ENCODE measurements at regions not wholly inside any gene's neighbourhood (a gene's known extent, or its start where the extent isn't known, plus 50 kb on each side); places are given as distances from the start of the nearest gene placed in this dataset.

DNA sequence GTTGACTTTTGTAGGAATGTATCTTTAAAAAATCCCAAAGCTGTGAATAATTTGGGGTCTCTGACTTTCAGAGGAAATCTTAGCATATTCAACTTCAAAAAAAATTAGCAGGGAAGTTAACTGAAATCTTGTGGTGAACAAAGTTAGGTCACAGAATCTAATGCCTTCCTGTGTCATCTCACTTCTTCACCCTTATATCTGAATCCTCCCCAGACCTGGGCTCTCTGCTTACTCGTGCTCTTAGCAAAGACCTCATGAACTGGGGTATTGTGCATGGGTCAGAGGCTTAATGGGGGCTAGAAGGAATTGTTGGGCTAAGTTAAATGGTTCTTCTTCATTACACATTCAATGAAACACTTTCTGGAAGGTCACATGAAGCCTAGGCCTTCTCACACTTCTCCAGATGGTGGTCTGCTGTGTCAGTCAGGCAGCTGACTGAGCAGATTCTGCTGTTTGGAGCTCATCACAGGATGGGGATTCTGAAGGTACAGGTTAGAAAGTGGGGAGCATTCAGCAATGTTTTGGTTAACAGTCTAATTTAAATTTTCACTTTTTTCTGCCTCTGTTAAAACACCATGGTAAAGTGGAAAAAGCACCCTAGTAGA, 131.3 kb downstream of the SUCLG1 start:
- no peak overlapping the region for H3K4me2 ChIP-seq (ENCODE audit: low read length)
- no peaks in the 10 kb centered on the region for H3K4me1 ChIP-seq (ENCODE audit: insufficient read depth, low read length, severe bottlenecking)
- H2AFZ ChIP-seq (ENCODE audit: low read length) = no peak overlapping the region
- no peaks in the 10 kb centered on the region for H3K9me3 ChIP-seq (ENCODE audit: low read length)
- H3K27me3 ChIP-seq (ENCODE audit: insufficient read depth, low read length) = no peaks in the 10 kb centered on the region
- no peaks in the 10 kb centered on the region for H3K79me2 ChIP-seq (ENCODE audit: insufficient read depth, low read length)
- H4K20me1 ChIP-seq (ENCODE audit: insufficient read depth, low read length) = no peaks in the 10 kb centered on the region
- no peak overlapping the region for H3K27ac ChIP-seq (ENCODE audit: low read depth, low read length, poor library complexity, severe bottlenecking)
- no peak overlapping the region for H3K4me3 ChIP-seq (ENCODE audit: low read depth, low read length, poor library complexity, severe bottlenecking)
- no peaks in the 10 kb centered on the region for H3F3A ChIP-seq (ENCODE audit: insufficient read depth, low read length)
- H3K36me3 ChIP-seq (ENCODE audit: insufficient read depth, low read length) = no peaks in the 10 kb centered on the region
- H3K9ac ChIP-seq (ENCODE audit: low read length) = no peak overlapping the region
- H3K9me2 ChIP-seq (ENCODE audit: low read depth, low read length) = no peaks in the 10 kb centered on the region
- TF ChIP-seq, protein P1, sequence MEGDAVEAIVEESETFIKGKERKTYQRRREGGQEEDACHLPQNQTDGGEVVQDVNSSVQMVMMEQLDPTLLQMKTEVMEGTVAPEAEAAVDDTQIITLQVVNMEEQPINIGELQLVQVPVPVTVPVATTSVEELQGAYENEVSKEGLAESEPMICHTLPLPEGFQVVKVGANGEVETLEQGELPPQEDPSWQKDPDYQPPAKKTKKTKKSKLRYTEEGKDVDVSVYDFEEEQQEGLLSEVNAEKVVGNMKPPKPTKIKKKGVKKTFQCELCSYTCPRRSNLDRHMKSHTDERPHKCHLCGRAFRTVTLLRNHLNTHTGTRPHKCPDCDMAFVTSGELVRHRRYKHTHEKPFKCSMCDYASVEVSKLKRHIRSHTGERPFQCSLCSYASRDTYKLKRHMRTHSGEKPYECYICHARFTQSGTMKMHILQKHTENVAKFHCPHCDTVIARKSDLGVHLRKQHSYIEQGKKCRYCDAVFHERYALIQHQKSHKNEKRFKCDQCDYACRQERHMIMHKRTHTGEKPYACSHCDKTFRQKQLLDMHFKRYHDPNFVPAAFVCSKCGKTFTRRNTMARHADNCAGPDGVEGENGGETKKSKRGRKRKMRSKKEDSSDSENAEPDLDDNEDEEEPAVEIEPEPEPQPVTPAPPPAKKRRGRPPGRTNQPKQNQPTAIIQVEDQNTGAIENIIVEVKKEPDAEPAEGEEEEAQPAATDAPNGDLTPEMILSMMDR (IDR thresholded peaks at IDR 0.05; ENCODE audit: low read length) = no peak
- no peak for TF ChIP-seq EZH2 (IDR thresholded peaks at IDR 0.05; ENCODE audit: borderline replicate concordance, low read length)

DNA sequence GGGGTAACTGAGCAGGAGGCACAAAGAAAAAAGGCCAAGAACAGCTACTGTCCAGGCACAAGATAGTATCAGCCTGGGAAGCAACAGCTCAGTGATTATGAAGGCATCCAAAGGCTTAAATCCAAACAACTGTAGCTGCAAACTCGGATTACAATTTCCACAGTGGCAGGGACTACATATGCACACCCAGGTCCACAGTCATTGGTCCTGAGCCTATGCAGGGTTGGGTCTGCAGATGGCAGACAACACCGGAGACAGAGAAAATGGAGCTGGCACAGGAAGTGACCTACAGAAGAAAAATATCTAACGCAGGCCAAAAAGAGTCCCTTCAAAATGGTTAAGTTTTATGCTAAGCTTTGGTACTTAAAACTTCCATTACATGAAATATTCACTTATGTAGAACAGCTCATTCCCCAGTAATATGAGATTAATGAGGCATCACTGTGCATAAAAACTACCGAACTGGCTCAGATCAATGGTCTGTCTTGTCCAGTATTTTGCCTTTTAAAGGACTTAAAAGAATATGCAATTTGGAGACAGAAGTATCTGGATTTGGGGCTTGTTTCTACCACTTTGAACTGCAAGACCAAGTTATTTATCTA, 132.1 kb downstream of the SUCLG1 start:
- H3K9ac ChIP-seq (ENCODE audit: low read length) = no peak overlapping the region
- H3K4me3 ChIP-seq (ENCODE audit: low read depth, low read length, poor library complexity, severe bottlenecking) = no peak overlapping the region
- H3K79me2 ChIP-seq (ENCODE audit: insufficient read depth, low read length) = no peaks in the 10 kb centered on the region
- no peaks in the 10 kb centered on the region for H3K9me2 ChIP-seq (ENCODE audit: low read depth, low read length)
- H2AFZ ChIP-seq (ENCODE audit: low read length) = no peak overlapping the region
- H3K27ac ChIP-seq (ENCODE audit: low read depth, low read length, poor library complexity, severe bottlenecking) = no peak overlapping the region
- H3K9me3 ChIP-seq (ENCODE audit: low read length) = no peaks in the 10 kb centered on the region
- no peaks in the 10 kb centered on the region for H3K27me3 ChIP-seq (ENCODE audit: insufficient read depth, low read length)
- H3K4me1 ChIP-seq (ENCODE audit: insufficient read depth, low read length, severe bottlenecking) = no peaks in the 10 kb centered on the region
- no peak overlapping the region for H3K4me2 ChIP-seq (ENCODE audit: low read length)
- no peaks in the 10 kb centered on the region for H4K20me1 ChIP-seq (ENCODE audit: insufficient read depth, low read length)
- no peaks in the 10 kb centered on the region for H3K36me3 ChIP-seq (ENCODE audit: insufficient read depth, low read length)
- no peaks in the 10 kb centered on the region for H3F3A ChIP-seq (ENCODE audit: insufficient read depth, low read length)
- TF ChIP-seq EZH2 (IDR thresholded peaks at IDR 0.05; ENCODE audit: borderline replicate concordance, low read length) = no peak
- TF ChIP-seq, protein P1 (IDR thresholded peaks at IDR 0.05; ENCODE audit: low read length) = no peak

DNA sequence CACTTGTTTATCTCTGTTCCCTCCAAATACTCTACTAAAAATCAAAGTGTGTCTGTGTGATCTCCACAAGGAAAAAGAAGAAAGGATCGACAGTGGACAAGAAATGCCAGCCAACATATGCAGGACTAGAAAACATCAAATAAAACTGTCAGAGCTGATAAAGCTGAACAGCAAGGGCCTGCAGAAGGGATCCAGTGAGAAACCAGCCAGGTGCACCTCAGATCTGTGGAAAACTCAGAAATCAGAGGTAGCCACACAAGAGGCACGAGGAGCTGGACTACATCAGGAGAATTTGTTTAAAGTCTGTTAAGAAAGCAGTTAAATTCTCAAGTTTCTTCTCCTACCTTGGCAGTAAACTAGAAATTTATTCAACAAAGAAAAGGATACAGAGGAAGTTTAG, 135.2 kb downstream of the SUCLG1 start:
- Histone ChIP-seq H3K9me3 (ENCODE audit: low read length) (no peaks in the 10 kb centered on the region), H3K4me2 (ENCODE audit: low read length) (no peak overlapping the region), H3K9me2 (ENCODE audit: low read depth, low read length) (no peaks in the 10 kb centered on the region), H4K20me1 (ENCODE audit: insufficient read depth, low read length) (no peaks in the 10 kb centered on the region), H3K36me3 (ENCODE audit: insufficient read depth, low read length) (no peaks in the 10 kb centered on the region), H3K4me1 (ENCODE audit: insufficient read depth, low read length, severe bottlenecking) (no peaks in the 10 kb centered on the region), H3F3A (ENCODE audit: insufficient read depth, low read length) (no peaks in the 10 kb centered on the region), H2AFZ (ENCODE audit: low read length) (no peak overlapping the region), H3K27ac (ENCODE audit: low read depth, low read length, poor library complexity, severe bottlenecking) (no peak overlapping the region), H3K4me3 (ENCODE audit: low read depth, low read length, poor library complexity, severe bottlenecking) (no peak overlapping the region), H3K9ac (ENCODE audit: low read length) (no peak overlapping the region), H3K79me2 (ENCODE audit: insufficient read depth, low read length) (no peaks in the 10 kb centered on the region), H3K27me3 (ENCODE audit: insufficient read depth, low read length) (no peaks in the 10 kb centered on the region)
- no peak for TF ChIP-seq EZH2 (IDR thresholded peaks at IDR 0.05; ENCODE audit: borderline replicate concordance, low read length)
- TF ChIP-seq, protein P1 (IDR thresholded peaks at IDR 0.05; ENCODE audit: low read length) = no peak
